Colonic mucosa (tissue), 4 donors: ENCODE measurements at regions not wholly inside any gene's neighbourhood (a gene's known extent, or its start where the extent isn't known, plus 50 kb on each side); places are given as distances from the start of the nearest gene placed in this dataset.
A peak's percentile ranks its signal among the peaks of the same experiment; 100 is the strongest.

Experiments used
- DNase-seq: peaks from one replicate; pipeline ENCODE4 v3.0.0-alpha.2; 2020
- H3K27ac ChIP-seq: fragments of 200-600 bp; one replicate; pipeline ENCODE4 v1.8.0; 2021
- H3K27me3 ChIP-seq: fragments of 200-600 bp; one replicate; pipeline ENCODE4 v1.8.0; 2021
- H3K36me3 ChIP-seq: fragments of 200-600 bp; one replicate; pipeline ENCODE4 v1.8.0; 2021
- H3K4me1 ChIP-seq: fragments of 200-600 bp; one replicate; pipeline ENCODE4 v1.8.0; 2021; ENCODE audit warnings: mild to moderate bottlenecking
- H3K4me3 ChIP-seq: fragments of 200-600 bp; one replicate; pipeline ENCODE4 v1.8.0; 2021
- H3K9ac ChIP-seq, 2 donors: one replicate each; pipeline ENCODE4 v1.7.0; 2013; ENCODE audit warnings: control low read depth in 2 of 2, low read depth in 2 of 2, low read length in 2 of 2
- H3K9me3 ChIP-seq: fragments of 200-600 bp; one replicate; pipeline ENCODE4 v1.8.0; 2021
- CTCF ChIP-seq: fragments of 200-600 bp; IDR thresholded peaks from one replicate; pipeline ENCODE4 v1.8.0; 2022; ENCODE audit warnings: antibody characterized with exemption, mild to moderate bottlenecking
- intact Hi-C: fragments of 100-400 bp; cut with DNase I; formaldehyde crosslinking; loops from one replicate; pipeline ENCODE4 v1.14.1; 2022
- donor health status: healthy.
- donor health status: DM: no; HTN: no; CAD: no.
- donor health status: DM: no; HTN: no; CAD: no.

GRCh38 chr16:85312642-85313525, 200.6 kb upstream of the CIBAR2 start:
- Histone ChIP-seq H3K27me3 (no peaks in the 10 kb centered on the region), H3K9me3 (no peaks in the 10 kb centered on the region), H3K27ac (no peak overlapping the region), H3K4me3 (no peak overlapping the region), H3K36me3 (no peaks in the 10 kb centered on the region), H3K4me1 (no peaks in the 10 kb centered on the region), H3K9ac (no peak overlapping the region)
- TF ChIP-seq CTCF: no peak
- intact Hi-C loops: no loop called here
- no peak for DNase-seq

- H3K27me3 ChIP-seq: no peaks in the 10 kb centered on the region
- DNase-seq: no peak
- no peaks in the 10 kb centered on the region for H3K9me3 ChIP-seq
- no peak overlapping the region for H3K4me3 ChIP-seq
- intact Hi-C loops: no loop called here
- no peaks in the 10 kb centered on the region for H3K36me3 ChIP-seq
- TF ChIP-seq CTCF: no peak
- H3K27ac ChIP-seq: no peak overlapping the region
- H3K9ac ChIP-seq: peak overlapping the region in 1 of 2 donors; percentile 20
- H3K4me1 ChIP-seq: no peaks in the 10 kb centered on the region
Measured at GRCh38 chr16:85313526-85314301, 201.4 kb upstream of the CIBAR2 start.

- Histone ChIP-seq H3K4me3 (no peak overlapping the region), H3K27ac (no peak overlapping the region), H3K36me3 (no peaks in the 10 kb centered on the region), H3K27me3 (no peaks in the 10 kb centered on the region), H3K4me1 (no peaks in the 10 kb centered on the region), H3K9me3 (no peaks in the 10 kb centered on the region), H3K9ac (no peak overlapping the region)
- no peak for TF ChIP-seq CTCF
- intact Hi-C loops: no loop called here
- DNase-seq: no peak
Measured at GRCh38 chr16:85314512-85314971, 202.3 kb upstream of the CIBAR2 start.

- no peaks in the 10 kb centered on the region for H3K4me1 ChIP-seq
- H3K36me3 ChIP-seq: no peaks in the 10 kb centered on the region
- DNase-seq: no peak
- no peaks in the 10 kb centered on the region for H3K27me3 ChIP-seq
- H3K27ac ChIP-seq: no peak overlapping the region
- no peak overlapping the region for H3K9ac ChIP-seq
- TF ChIP-seq CTCF: no peak
- H3K4me3 ChIP-seq: no peak overlapping the region
- intact Hi-C loops: loop anchor here (5.0 kb wide), 1 partner anchor 76 kb away; no protein-coding TSS in a partner anchor
- H3K9me3 ChIP-seq: no peaks in the 10 kb centered on the region
Measured at GRCh38 chr16:85315866-85316265, 203.6 kb upstream of the CIBAR2 start.

GRCh38 chr16:85316321-85316919, 204.1 kb upstream of the CIBAR2 start:
- Histone ChIP-seq H3K4me1 (no peaks in the 10 kb centered on the region), H3K36me3 (no peaks in the 10 kb centered on the region), H3K27ac (no peak overlapping the region), H3K27me3 (no peaks in the 10 kb centered on the region), H3K9me3 (no peaks in the 10 kb centered on the region), H3K9ac (no peak overlapping the region), H3K4me3 (no peak overlapping the region)
- peak; percentile 67 for DNase-seq
- intact Hi-C loops: loop anchor here (5.0 kb wide), 1 partner anchor 76 kb away; no protein-coding TSS in a partner anchor
- peak; percentile 90 for TF ChIP-seq CTCF
